GM19438 (cell line): ENCODE measurements at regions not wholly inside any gene's neighbourhood (a gene's known extent, or its start where the extent isn't known, plus 50 kb on each side); places are given as distances from the start of the nearest gene placed in this dataset.

Source experiments
- ATAC-seq: cut with Tn5 transposase; IDR thresholded peaks from one replicate; pipeline ENCODE4 v1.9.1; 2021; ENCODE audit warnings: low read depth; ENCODE audit not compliant: unreplicated experiment

GRCh38 chr2:241942416-241943208 lies 73.1 kb downstream of the RTP5 start:
- ATAC-seq = no peak

DNA sequence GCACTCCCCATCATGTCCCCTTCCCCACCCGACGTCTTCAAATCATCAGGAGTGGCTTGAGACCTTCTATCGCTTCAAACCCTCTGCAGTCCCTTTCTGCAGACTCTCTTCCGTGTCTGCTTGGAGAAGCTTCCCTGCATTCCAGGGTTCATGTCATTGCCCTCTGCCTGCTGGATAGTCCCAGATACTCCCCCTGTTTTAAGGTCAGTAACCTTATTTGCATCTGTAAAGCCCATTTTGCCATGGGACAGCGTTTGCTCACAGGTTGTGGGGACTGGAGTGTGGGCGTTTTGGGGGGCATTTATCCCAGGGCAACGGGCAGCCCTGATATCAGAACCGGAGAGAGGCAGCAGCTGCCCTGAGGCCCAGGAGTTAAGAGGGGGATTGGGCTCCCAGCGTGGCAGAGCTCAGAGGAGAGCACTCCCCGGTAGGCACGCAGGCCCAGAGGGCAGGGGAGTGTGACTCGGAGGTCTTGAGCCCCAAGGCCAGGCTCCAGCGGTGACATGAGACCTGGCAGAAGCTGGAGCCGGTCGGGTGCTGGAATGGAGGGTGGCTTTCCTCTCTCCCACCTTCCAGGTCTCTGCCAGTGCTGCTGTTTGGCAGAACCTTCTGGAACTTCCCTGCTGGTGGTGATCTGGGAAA lies 73.8 kb downstream of the RTP5 start:
- no peak for ATAC-seq

DNA sequence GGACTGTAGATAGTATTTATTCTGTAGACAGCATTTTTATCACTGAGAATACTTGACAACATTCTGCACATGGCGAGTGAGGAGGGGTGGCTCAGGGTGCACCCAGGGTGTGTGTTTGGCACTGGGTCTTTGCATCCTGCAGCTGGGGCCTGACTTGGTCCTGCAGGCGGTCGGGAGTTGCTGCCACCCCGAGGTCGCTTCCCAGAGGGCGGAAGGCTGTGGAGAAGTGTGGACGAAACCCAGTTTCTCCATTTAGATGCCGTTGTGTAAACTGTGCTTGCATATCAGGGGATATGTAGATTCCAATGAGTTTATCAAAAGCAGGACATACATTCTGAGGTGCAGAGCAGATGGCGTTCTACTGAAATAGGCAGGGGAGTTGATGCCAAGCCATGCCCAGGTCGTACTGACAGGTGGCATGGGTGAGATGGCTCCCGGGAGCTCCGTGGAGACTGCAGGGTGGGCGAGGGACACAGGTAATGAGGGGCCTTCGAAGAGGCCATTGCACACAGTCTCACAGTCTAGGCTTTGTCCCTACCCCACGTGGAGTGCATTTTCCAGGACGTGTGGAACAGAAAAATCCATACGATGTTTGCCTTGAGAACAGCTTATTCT lies 74.5 kb downstream of the RTP5 start:
- no peak for ATAC-seq

- ATAC-seq = no peak
Measured at GRCh38 chr2:241944821-241945220, 75.3 kb downstream of the RTP5 start.

DNA sequence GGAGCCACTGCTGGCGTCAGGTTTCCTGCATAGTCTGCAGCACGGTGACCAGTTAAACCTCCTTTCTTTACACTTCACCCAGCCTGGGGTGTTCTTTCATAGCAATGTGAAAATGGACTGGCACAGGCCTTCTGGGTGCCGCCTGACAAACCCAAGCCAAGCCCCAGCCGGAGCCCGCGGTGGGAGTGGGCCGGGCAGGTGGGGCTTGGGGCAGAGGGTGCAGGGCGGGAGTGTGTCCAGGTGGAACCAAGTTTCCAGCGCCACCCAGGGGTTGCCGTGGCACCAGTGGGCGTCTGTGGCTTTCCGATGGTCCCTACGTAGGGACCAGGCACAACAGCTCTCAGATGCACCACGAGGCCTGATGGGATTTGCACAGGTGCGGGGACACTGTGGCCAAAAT lies 75.8 kb downstream of the RTP5 start:
- ATAC-seq = no peak

DNA sequence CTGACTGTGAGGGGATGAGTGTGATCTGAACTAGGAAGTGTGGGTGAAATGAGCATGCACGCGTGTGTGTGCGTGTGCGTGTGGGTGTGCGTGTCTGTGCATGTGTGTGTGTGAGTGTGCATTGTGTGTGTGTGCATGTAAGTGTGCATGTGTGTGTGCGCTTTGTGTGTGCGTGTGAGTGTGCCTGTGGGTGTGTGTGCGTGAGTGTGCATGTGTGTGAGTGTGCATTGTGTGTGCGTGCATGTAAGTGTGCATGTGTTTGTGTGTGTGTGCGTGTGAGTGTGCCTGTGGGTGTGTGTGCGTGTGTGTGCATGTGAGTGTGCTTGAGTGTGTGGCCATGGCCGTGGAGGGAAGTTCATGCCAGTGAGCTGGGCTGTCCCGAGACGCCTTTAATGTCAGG lies 76.3 kb downstream of the RTP5 start:
- ATAC-seq = no peak

DNA sequence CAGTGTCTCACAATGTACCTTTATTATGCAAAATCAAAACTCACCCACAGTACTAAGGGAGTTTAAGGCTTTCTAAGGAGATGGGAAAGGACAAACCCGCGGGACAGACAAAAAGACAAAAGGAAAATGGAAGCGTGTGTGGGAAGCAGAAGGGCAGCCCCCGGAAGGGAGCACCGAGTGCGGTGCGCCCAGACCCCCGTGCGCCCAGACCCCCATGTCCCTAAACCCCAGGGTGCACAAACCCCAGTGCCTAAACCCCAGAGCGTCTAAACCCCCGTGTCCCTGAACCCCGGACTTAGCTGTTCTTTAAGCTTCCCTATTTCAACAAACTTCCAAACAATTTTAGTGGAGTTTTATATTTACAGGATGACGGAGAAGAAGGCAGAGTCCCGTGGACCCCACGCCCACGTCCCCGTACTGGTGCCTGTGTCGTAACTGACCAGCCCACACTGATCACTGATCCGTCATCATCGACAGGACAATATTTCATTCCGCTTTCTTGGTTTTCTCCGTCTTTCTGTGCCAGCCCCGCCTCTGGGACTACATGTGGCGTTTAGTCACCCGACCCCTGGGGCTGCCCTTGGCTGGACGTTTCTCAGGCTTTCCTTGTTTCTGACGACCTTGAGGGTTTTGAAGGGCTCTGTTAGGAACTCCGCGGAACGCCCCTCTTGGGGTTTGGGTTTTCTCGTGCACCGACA lies 76.9 kb downstream of the RTP5 start:
- ATAC-seq = no peak

GRCh38 chr2:241947004-241947350 lies 77.4 kb downstream of the RTP5 start:
- ATAC-seq = no peak

GRCh38 chr2:241947401-241947800 lies 77.9 kb downstream of the RTP5 start:
- no peak for ATAC-seq

GRCh38 chr2:241947876-241948275 lies 78.3 kb downstream of the RTP5 start:
- ATAC-seq = no peak

DNA sequence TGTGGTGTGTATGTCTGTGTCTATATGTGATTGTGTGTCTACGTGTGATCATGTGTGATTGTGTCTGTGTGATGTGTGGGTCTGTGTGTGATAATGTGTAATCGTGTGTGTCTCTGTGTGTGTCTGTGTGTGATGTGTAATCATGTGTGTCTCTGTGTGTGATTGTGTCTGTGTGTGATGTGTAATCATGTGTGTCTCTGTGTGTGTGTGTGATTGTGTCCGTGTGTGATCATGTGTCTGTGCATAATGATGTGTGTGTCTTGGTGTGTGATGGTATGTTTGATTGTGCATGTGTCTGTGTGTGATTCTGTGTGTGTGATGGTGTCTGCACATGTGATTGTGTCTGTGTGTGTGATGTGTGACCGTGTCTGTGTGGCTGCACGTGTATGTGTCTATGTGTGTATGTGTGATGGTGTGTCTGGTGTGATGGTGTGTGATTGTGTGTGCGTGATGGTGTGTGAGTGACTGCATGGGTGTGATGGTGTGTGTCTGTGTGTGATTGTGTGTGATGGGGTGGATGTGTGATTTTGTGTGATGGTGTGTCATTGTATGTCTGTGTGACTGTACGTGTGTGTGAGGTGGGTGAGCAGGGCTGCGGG lies 78.9 kb downstream of the RTP5 start:
- ATAC-seq = no peak

DNA sequence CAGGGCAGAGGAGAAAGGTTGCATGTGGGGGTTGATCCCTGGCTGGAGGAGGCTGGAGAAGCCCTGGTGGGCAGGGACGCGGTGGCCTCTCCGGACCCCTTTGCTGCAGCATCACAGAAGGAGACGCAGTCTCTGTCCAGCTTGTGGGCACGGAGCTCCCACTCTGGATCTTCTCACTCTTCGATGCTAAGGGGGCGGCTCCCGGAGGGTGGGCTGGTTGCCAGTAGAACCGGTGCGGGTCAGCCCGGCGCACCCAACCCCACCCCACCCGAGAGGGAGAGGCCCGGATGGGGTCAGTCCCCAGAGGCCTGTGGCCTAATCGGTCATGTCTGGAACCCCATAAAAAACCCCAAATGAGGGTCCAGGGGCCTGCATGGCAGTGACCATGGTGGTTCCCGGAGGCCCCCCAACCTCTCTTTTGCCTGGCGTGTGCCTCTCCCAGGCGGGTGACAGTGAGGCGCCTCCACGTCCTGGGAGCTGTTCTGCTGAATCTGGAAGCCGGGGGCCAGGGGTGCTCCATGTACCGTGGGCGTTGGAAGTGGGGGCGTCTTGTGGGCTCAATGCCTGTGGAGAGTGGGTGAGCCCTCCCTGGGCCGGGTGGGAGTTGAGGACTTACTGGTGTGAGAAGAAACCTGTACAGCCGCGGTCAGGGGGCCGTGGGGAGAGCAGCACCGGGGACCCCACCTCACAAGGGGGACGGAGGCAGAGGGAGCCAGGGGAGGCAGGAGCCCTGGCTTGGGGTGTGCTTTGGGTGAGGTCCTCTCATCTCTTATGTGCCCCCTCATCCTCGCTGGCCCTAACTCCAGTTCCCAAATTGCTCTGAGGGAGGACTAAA lies 79.6 kb downstream of the RTP5 start:
- ATAC-seq = no peak

GRCh38 chr2:241949736-241950412 lies 80.3 kb downstream of the RTP5 start:
- no peak for ATAC-seq

DNA sequence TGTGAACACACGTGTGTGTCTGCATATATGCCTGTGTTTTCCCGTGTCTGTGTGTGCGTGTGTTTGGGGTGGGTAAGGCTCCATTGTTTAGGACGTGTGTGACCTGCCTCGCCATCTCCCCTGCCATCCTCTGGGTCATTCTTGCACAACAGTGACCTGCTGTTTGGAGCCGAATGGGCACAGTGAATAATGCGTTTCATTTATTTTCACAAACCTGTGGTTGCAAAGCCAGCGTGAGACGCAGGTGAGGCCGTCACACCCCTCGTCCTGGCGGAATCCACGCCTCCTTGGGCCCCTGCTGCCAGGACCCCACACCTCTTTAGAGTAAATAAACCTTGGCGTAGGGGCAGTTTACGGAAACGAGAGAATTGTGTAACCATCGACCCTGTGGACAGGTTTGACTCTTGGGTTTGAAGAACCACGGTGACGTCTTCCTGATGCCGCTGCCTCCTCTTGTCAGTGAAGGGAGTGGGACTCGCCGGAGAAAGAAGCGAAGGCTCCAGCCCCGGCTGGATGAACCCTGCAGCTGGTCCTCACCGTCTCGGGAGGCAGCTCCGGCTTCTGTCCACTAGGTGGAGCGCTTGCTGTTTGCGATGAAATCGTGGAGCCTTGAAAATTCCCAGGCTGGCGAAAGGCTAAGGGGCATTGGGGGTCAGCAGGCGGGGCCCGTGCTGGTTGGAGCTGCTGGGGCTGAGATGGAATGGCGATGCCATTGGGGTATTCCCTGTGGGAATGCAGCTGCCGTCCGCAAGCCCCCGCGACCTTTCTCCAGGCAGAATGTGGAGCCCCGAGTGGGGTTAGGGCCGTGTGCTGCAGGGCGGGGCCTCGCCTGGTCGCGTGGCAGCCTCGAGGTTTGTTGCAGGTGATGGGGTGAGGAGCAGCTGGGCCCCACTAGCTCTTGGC lies 81.1 kb downstream of the RTP5 start:
- ATAC-seq = no peak

- ATAC-seq = no peak
Measured at GRCh38 chr2:241951316-241951700, 81.8 kb downstream of the RTP5 start.

- ATAC-seq = no peak
Measured at GRCh38 chr2:241951920-241952319, 82.4 kb downstream of the RTP5 start.

- no peak for ATAC-seq
Measured at GRCh38 chr2:241952816-241953215, 83.3 kb downstream of the RTP5 start.

DNA sequence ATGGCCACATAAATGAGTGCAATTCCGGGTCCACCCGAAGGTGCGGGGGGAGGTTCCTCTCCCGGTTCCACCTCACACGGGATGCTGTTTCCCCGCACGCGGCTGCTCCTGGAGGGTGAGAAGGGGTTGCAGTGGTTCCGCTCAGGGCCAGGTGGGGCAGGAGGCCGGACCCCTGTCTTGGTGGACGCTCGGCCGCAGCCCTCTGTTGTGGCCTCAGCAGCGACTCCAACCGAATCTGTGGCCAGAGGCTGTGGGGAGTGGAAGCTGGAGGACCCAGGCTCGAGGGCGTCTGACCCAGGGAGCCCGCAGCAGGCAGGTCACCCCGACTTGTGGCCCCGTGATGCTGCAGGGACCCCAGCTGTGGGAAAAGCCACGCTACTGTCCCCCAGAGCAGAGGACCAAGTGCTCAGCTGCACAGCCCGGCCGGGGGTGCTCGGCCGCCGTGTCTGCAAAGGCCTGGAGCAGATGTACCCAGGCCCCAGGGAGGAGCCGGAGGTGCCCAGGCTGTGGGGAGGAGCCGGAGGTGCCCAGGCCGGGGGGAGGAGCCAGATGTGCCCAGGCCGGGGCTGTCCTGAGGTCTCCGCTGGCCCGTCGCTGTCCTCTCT lies 83.9 kb downstream of the RTP5 start:
- ATAC-seq = no peak
